WTC11 (cell line): ENCODE measurements at regions not wholly inside any gene's neighbourhood (a gene's known extent, or its start where the extent isn't known, plus 50 kb on each side); places are given as distances from the start of the nearest gene placed in this dataset.

Experiments used
- ATAC-seq: fragments of 200-7000 bp; cut with Tn5 transposase; 2 replicates; pipeline ENCODE4 v1.10.0; 2021; ENCODE audit warnings: mild to moderate bottlenecking, moderate library complexity
- CTCF ChIA-PET: fragments of 300-600 bp; sonication (Branson Sonifier 250); formaldehyde crosslinking; loops from one replicate; lab custom pipeline; 2021; ENCODE audit warnings: antibody characterized with exemption; lab: Charles Lee
- POLR2A ChIA-PET: fragments of 350-600 bp; sonication (Branson Sonifier 250); formaldehyde crosslinking; loops from one replicate; lab custom pipeline; 2021; ENCODE audit warnings: antibody characterized with exemption; lab: Charles Lee
- DNase-seq: peaks from one replicate; pipeline ENCODE4 v3.0.0; 2021; ENCODE audit warnings: low spot score
- H3K27ac Mint-ChIP-seq: 2 replicates; pipeline ENCODE4 v1.8.0; 2021; ENCODE audit warnings: mixed read lengths
- H3K27me3 Mint-ChIP-seq: 2 replicates; pipeline ENCODE4 v1.8.0; 2021; ENCODE audit warnings: low read depth, mild to moderate bottlenecking, moderate library complexity, mixed read lengths
- H3K36me3 Mint-ChIP-seq: 2 replicates; pipeline ENCODE4 v1.8.0; 2021; ENCODE audit warnings: mixed read lengths
- H3K4me1 Mint-ChIP-seq: 2 replicates; pipeline ENCODE4 v1.8.0; 2022; ENCODE audit warnings: mixed read lengths
- H3K4me3 Mint-ChIP-seq: 2 replicates; pipeline ENCODE4 v1.8.0; 2021; ENCODE audit warnings: mild to moderate bottlenecking, moderate library complexity, mixed read lengths
- H3K9me3 Mint-ChIP-seq: 2 replicates; pipeline ENCODE4 v1.8.0; 2021; ENCODE audit warnings: mixed read lengths
- ATF1 ChIP-seq: sonication (generic); formaldehyde crosslinking; IDR thresholded peaks from 2 replicates; pipeline ENCODE4 v1.8.1; 2023; ENCODE audit warnings: mild to moderate bottlenecking, moderate library complexity, missing genetic modification reagents
- CBFB ChIP-seq: sonication (generic); formaldehyde crosslinking; IDR thresholded peaks from 2 replicates; pipeline ENCODE4 v1.8.1; 2022; ENCODE audit warnings: mild to moderate bottlenecking, low read depth, missing genetic modification reagents
- CREB1 ChIP-seq: sonication (generic); formaldehyde crosslinking; IDR thresholded peaks from 2 replicates; pipeline ENCODE4 v1.8.0; 2023; ENCODE audit warnings: mild to moderate bottlenecking, missing genetic modification reagents
- ETV6 ChIP-seq: sonication (generic); formaldehyde crosslinking; IDR thresholded peaks from 2 replicates; pipeline ENCODE4 v1.8.1; 2022; ENCODE audit warnings: mild to moderate bottlenecking, missing genetic modification reagents
- KAT7 ChIP-seq: sonication (generic); formaldehyde crosslinking; IDR thresholded peaks from 2 replicates; pipeline ENCODE4 v1.8.1; 2023; ENCODE audit warnings: missing genetic modification reagents, mild to moderate bottlenecking, borderline replicate concordance
- NFYB ChIP-seq: sonication (generic); formaldehyde crosslinking; conservative IDR thresholded peaks from 2 replicates; pipeline ENCODE4 v1.8.0; 2022; ENCODE audit warnings: low read depth, missing genetic modification reagents
- OVOL2 ChIP-seq: fragments of 250-450 bp; sonication (Bioruptor Pico); IDR thresholded peaks from 2 replicates; pipeline ENCODE4 v1.9.0; 2021; ENCODE audit warnings: mild to moderate bottlenecking, borderline replicate concordance
- ZNF396 ChIP-seq: fragments of 250-450 bp; sonication (Bioruptor Pico); IDR thresholded peaks from 2 replicates; pipeline ENCODE4 v1.8.0; 2021; ENCODE audit warnings: mild to moderate bottlenecking, moderate library complexity, borderline replicate concordance
- TF ChIP-seq, protein P1 (sequence below): sonication (generic); formaldehyde crosslinking; IDR thresholded peaks from 2 replicates; pipeline ENCODE4 v1.8.1; 2023; ENCODE audit warnings: mild to moderate bottlenecking, missing genetic modification reagents
- TF ChIP-seq, protein P2 (sequence below): fragments of 250-450 bp; sonication (Bioruptor Pico); IDR thresholded peaks from 2 replicates; pipeline ENCODE4 v2.1.2; 2022; ENCODE audit warnings: mild to moderate bottlenecking, moderate library complexity
- TF ChIP-seq, protein P3 (sequence below): sonication (generic); formaldehyde crosslinking; conservative IDR thresholded peaks from 2 replicates; pipeline ENCODE4 v1.8.1; 2023; ENCODE audit warnings: mild to moderate bottlenecking, low read depth, missing genetic modification reagents, moderate library complexity
- TF ChIP-seq, protein P4 (sequence below): sonication (generic); formaldehyde crosslinking; IDR thresholded peaks from 2 replicates; pipeline ENCODE4 v1.8.1; 2022; ENCODE audit warnings: low read depth, mild to moderate bottlenecking, moderate library complexity, missing genetic modification reagents, borderline replicate concordance
- TF ChIP-seq, protein P5 (sequence below): fragments of 250-450 bp; sonication (Bioruptor Pico); IDR thresholded peaks from 2 replicates; pipeline ENCODE4 v1.9.0; 2021; ENCODE audit warnings: mild to moderate bottlenecking, borderline replicate concordance
- TF ChIP-seq, protein P6 (sequence below): fragments of 250-450 bp; sonication (Bioruptor Pico); IDR thresholded peaks from 2 replicates; pipeline ENCODE4 v1.9.0; 2021; ENCODE audit warnings: mild to moderate bottlenecking
- TF ChIP-seq, protein P7 (sequence below): fragments of 200-600 bp; IDR thresholded peaks from 2 replicates; pipeline ENCODE4 v1.8.0; 2022; ENCODE audit warnings: antibody characterized with exemption
- TF ChIP-seq, protein P8 (sequence below): sonication (generic); formaldehyde crosslinking; IDR thresholded peaks from 2 replicates; pipeline ENCODE4 v1.8.1; 2023; ENCODE audit warnings: mild to moderate bottlenecking, missing genetic modification reagents
- TF ChIP-seq, protein P9 (sequence below): sonication (generic); formaldehyde crosslinking; IDR thresholded peaks from 2 replicates; pipeline ENCODE4 v1.8.1; 2023; ENCODE audit warnings: mild to moderate bottlenecking, missing genetic modification reagents, moderate library complexity

DNA sequence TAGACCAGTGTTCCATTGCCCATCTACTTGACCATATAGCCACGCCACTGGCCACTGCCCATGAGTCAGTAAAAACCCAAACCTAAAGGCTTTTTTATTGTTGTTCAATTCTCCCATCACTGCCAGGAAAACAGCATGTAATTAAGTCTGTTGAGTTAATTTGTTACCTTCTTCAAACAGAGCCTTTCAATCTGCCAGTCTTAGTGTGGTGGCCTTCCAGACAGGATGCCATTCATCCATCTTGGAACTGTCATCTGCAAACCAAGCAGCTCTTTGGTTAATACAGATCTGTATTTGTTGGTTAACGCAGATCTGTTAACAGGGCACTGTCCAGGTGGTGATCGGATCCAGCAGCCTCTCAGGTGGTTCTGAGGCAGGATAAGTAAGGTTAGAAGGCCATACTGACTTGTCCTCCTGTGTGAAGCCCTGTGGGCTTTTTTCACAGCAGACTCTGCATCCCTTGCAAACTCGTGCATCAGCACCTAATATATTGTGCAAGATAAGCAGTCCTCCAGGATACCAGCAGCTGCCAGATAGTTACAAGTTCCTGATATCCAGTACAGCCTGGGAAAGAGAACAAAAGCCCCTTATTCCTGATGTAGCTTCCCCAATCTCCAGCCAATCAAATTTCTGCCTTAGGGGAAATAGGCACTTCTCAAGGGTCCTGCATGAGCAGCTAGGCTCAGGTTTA lies 59.1 kb upstream of the DHRS4 start (continued):
- TF ChIP-seq, protein P1, sequence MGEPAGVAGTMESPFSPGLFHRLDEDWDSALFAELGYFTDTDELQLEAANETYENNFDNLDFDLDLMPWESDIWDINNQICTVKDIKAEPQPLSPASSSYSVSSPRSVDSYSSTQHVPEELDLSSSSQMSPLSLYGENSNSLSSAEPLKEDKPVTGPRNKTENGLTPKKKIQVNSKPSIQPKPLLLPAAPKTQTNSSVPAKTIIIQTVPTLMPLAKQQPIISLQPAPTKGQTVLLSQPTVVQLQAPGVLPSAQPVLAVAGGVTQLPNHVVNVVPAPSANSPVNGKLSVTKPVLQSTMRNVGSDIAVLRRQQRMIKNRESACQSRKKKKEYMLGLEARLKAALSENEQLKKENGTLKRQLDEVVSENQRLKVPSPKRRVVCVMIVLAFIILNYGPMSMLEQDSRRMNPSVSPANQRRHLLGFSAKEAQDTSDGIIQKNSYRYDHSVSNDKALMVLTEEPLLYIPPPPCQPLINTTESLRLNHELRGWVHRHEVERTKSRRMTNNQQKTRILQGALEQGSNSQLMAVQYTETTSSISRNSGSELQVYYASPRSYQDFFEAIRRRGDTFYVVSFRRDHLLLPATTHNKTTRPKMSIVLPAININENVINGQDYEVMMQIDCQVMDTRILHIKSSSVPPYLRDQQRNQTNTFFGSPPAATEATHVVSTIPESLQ (CRISPR knock-in tag) = no peak
- TF ChIP-seq KAT7 (CRISPR knock-in tag) = no peak
- TF ChIP-seq CREB1 (CRISPR knock-in tag) = no peak
- TF ChIP-seq NFYB = no peak
- TF ChIP-seq, protein P2, sequence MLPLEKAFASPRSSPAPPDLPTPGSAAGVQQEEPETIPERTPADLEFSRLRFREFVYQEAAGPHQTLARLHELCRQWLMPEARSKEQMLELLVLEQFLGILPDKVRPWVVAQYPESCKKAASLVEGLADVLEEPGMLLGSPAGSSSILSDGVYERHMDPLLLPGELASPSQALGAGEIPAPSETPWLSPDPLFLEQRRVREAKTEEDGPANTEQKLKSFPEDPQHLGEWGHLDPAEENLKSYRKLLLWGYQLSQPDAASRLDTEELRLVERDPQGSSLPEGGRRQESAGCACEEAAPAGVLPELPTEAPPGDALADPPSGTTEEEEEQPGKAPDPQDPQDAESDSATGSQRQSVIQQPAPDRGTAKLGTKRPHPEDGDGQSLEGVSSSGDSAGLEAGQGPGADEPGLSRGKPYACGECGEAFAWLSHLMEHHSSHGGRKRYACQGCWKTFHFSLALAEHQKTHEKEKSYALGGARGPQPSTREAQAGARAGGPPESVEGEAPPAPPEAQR (CRISPR knock-in tag) = no peak
- TF ChIP-seq, protein P3, sequence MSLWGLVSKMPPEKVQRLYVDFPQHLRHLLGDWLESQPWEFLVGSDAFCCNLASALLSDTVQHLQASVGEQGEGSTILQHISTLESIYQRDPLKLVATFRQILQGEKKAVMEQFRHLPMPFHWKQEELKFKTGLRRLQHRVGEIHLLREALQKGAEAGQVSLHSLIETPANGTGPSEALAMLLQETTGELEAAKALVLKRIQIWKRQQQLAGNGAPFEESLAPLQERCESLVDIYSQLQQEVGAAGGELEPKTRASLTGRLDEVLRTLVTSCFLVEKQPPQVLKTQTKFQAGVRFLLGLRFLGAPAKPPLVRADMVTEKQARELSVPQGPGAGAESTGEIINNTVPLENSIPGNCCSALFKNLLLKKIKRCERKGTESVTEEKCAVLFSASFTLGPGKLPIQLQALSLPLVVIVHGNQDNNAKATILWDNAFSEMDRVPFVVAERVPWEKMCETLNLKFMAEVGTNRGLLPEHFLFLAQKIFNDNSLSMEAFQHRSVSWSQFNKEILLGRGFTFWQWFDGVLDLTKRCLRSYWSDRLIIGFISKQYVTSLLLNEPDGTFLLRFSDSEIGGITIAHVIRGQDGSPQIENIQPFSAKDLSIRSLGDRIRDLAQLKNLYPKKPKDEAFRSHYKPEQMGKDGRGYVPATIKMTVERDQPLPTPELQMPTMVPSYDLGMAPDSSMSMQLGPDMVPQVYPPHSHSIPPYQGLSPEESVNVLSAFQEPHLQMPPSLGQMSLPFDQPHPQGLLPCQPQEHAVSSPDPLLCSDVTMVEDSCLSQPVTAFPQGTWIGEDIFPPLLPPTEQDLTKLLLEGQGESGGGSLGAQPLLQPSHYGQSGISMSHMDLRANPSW (CRISPR knock-in tag) = no peak
- TF ChIP-seq, protein P4, sequence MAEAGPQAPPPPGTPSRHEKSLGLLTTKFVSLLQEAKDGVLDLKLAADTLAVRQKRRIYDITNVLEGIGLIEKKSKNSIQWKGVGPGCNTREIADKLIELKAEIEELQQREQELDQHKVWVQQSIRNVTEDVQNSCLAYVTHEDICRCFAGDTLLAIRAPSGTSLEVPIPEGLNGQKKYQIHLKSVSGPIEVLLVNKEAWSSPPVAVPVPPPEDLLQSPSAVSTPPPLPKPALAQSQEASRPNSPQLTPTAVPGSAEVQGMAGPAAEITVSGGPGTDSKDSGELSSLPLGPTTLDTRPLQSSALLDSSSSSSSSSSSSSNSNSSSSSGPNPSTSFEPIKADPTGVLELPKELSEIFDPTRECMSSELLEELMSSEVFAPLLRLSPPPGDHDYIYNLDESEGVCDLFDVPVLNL = no peak
- no peak for TF ChIP-seq OVOL2 (CRISPR knock-in tag)
- TF ChIP-seq, protein P5, sequence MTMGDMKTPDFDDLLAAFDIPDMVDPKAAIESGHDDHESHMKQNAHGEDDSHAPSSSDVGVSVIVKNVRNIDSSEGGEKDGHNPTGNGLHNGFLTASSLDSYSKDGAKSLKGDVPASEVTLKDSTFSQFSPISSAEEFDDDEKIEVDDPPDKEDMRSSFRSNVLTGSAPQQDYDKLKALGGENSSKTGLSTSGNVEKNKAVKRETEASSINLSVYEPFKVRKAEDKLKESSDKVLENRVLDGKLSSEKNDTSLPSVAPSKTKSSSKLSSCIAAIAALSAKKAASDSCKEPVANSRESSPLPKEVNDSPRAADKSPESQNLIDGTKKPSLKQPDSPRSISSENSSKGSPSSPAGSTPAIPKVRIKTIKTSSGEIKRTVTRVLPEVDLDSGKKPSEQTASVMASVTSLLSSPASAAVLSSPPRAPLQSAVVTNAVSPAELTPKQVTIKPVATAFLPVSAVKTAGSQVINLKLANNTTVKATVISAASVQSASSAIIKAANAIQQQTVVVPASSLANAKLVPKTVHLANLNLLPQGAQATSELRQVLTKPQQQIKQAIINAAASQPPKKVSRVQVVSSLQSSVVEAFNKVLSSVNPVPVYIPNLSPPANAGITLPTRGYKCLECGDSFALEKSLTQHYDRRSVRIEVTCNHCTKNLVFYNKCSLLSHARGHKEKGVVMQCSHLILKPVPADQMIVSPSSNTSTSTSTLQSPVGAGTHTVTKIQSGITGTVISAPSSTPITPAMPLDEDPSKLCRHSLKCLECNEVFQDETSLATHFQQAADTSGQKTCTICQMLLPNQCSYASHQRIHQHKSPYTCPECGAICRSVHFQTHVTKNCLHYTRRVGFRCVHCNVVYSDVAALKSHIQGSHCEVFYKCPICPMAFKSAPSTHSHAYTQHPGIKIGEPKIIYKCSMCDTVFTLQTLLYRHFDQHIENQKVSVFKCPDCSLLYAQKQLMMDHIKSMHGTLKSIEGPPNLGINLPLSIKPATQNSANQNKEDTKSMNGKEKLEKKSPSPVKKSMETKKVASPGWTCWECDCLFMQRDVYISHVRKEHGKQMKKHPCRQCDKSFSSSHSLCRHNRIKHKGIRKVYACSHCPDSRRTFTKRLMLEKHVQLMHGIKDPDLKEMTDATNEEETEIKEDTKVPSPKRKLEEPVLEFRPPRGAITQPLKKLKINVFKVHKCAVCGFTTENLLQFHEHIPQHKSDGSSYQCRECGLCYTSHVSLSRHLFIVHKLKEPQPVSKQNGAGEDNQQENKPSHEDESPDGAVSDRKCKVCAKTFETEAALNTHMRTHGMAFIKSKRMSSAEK (CRISPR knock-in tag) = no peak
- no peak for TF ChIP-seq ATF1 (CRISPR knock-in tag)

DNA sequence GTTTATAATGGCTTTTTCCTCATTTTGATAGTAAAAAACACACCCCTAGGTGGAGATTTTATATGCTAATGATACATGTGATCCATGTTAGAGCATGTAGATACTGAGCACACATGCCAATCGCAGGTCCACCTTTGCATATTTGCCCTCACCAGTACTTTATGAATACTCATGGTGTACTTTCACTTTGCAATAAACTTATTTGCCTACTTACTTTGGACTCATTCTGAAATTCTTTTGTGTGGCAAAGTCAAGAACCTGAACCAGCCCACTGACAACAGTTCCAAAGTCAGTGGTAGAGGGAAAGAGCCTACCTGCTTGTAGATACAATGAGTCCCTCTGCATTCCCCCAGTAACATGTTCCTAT lies 58.5 kb upstream of the DHRS4 start:
- Mint-ChIP-seq H3K9me3 (peaks cover 41% of the 10 kb centered on the region), H3K27me3 (peaks cover 14% of the 10 kb centered on the region), H3K4me1 (no peaks in the 10 kb centered on the region), H3K27ac (no peak overlapping the region), H3K36me3 (peaks cover 15% of the 10 kb centered on the region), H3K4me3 (no peak overlapping the region)
- ChIA-PET POLR2A (no interaction called here), CTCF (interaction anchor here (1.2 to 6.1 kb wide), 2 partner anchors 16 to 168 kb away, joined by 3 to 28 read pairs; no protein-coding TSS in a partner anchor)
- DNase-seq (no peak), ATAC-seq (no peak)
- TF ChIP-seq, protein P6, sequence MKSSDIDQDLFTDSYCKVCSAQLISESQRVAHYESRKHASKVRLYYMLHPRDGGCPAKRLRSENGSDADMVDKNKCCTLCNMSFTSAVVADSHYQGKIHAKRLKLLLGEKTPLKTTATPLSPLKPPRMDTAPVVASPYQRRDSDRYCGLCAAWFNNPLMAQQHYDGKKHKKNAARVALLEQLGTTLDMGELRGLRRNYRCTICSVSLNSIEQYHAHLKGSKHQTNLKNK (CRISPR knock-in tag) = no peak
- TF ChIP-seq, protein P7, sequence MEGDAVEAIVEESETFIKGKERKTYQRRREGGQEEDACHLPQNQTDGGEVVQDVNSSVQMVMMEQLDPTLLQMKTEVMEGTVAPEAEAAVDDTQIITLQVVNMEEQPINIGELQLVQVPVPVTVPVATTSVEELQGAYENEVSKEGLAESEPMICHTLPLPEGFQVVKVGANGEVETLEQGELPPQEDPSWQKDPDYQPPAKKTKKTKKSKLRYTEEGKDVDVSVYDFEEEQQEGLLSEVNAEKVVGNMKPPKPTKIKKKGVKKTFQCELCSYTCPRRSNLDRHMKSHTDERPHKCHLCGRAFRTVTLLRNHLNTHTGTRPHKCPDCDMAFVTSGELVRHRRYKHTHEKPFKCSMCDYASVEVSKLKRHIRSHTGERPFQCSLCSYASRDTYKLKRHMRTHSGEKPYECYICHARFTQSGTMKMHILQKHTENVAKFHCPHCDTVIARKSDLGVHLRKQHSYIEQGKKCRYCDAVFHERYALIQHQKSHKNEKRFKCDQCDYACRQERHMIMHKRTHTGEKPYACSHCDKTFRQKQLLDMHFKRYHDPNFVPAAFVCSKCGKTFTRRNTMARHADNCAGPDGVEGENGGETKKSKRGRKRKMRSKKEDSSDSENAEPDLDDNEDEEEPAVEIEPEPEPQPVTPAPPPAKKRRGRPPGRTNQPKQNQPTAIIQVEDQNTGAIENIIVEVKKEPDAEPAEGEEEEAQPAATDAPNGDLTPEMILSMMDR = no peak
- TF ChIP-seq, protein P8, sequence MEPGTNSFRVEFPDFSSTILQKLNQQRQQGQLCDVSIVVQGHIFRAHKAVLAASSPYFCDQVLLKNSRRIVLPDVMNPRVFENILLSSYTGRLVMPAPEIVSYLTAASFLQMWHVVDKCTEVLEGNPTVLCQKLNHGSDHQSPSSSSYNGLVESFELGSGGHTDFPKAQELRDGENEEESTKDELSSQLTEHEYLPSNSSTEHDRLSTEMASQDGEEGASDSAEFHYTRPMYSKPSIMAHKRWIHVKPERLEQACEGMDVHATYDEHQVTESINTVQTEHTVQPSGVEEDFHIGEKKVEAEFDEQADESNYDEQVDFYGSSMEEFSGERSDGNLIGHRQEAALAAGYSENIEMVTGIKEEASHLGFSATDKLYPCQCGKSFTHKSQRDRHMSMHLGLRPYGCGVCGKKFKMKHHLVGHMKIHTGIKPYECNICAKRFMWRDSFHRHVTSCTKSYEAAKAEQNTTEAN (CRISPR knock-in tag) = no peak
- TF ChIP-seq CBFB (CRISPR knock-in tag) (no peak), ZNF396 (no peak), ETV6 (CRISPR knock-in tag) (no peak)
- TF ChIP-seq, protein P9, sequence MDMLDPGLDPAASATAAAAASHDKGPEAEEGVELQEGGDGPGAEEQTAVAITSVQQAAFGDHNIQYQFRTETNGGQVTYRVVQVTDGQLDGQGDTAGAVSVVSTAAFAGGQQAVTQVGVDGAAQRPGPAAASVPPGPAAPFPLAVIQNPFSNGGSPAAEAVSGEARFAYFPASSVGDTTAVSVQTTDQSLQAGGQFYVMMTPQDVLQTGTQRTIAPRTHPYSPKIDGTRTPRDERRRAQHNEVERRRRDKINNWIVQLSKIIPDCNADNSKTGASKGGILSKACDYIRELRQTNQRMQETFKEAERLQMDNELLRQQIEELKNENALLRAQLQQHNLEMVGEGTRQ (CRISPR knock-in tag) = no peak
